Choroid plexus epithelial cell (primary cell): ENCODE measurements at regions not wholly inside any gene's neighbourhood (a gene's known extent, or its start where the extent isn't known, plus 50 kb on each side); places are given as distances from the start of the nearest gene placed in this dataset.

ENCODE experiments used
- DNase-seq: peaks from one replicate; pipeline ENCODE4 v3.0.0-alpha.2; 2010; ENCODE audit warnings: low read depth
- H3K4me3 ChIP-seq: 2 replicates; pipeline ENCODE4 v1.5.1; 2011; ENCODE audit warnings: low read depth, mild to moderate bottlenecking, control low read depth, low read length, moderate library complexity
- TF ChIP-seq, protein P1 (sequence below): conservative IDR thresholded peaks from 2 replicates; pipeline ENCODE4 v1.5.1; 2011; ENCODE audit warnings: low read depth, mild to moderate bottlenecking, control low read depth, inconsistent platforms, low read length, moderate library complexity

DNA sequence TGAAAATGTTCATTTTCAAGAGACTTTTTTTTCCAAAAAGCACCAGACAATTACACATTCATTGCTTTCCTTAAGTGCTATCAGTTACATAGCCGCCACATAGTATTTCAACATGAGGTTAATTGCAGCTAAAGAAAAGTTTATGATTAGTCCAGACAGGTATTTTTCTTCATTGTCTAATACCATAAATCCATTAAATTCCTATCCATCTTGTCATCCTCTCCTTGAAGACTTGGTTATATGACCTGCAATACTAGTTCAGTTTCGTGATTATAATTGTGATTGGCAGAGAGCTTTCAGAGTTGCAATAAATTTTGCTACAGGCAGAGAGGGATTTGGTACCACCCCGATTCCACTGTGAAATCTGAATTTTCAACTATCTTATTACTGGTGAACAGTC is 437.7 kb downstream of the GPATCH2 start:
- no peak for DNase-seq
- no peak overlapping the region for H3K4me3 ChIP-seq
- TF ChIP-seq, protein P1, sequence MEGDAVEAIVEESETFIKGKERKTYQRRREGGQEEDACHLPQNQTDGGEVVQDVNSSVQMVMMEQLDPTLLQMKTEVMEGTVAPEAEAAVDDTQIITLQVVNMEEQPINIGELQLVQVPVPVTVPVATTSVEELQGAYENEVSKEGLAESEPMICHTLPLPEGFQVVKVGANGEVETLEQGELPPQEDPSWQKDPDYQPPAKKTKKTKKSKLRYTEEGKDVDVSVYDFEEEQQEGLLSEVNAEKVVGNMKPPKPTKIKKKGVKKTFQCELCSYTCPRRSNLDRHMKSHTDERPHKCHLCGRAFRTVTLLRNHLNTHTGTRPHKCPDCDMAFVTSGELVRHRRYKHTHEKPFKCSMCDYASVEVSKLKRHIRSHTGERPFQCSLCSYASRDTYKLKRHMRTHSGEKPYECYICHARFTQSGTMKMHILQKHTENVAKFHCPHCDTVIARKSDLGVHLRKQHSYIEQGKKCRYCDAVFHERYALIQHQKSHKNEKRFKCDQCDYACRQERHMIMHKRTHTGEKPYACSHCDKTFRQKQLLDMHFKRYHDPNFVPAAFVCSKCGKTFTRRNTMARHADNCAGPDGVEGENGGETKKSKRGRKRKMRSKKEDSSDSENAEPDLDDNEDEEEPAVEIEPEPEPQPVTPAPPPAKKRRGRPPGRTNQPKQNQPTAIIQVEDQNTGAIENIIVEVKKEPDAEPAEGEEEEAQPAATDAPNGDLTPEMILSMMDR: no peak

DNA sequence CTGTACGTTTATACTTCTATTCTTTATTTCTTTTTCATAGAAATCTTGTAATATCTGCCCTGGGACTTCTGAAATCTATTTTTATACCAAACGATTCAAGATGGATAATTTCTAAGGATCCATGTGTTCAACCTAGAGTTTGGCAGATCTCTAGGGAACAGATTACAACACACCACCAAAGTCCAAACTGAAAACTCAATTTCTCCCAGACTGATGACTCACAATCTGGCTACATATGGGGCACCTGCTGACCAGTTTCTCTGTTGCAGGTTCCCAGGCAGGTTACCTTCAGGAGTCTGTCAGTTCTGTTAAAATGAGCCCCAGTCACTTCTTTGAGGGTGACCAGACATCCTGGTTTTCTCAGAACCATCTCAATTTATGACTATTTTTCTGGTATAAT is 439.4 kb downstream of the GPATCH2 start:
- H3K4me3 ChIP-seq: no peak overlapping the region
- DNase-seq: no peak
- TF ChIP-seq, protein P1: no peak

DNA sequence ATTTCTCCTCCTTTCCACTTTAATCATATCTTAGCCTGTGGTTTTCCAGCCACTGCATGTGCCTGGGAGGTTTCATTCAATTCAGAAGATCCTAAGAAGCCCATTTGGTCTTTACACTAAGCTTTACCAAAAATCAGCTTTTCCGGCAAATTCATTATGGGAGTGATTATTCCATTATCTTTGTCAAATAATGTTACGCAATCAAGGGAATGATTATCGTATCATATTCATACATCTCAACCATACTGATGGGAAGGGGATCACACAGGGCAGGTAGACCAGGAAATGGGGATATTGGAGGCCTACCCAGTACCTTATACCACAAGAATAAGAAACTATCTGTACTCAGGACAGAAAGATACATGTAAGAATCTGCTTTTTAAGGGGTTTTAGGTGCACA is 440.5 kb downstream of the GPATCH2 start:
- DNase-seq: no peak
- TF ChIP-seq, protein P1: no peak
- H3K4me3 ChIP-seq: no peak overlapping the region

DNA sequence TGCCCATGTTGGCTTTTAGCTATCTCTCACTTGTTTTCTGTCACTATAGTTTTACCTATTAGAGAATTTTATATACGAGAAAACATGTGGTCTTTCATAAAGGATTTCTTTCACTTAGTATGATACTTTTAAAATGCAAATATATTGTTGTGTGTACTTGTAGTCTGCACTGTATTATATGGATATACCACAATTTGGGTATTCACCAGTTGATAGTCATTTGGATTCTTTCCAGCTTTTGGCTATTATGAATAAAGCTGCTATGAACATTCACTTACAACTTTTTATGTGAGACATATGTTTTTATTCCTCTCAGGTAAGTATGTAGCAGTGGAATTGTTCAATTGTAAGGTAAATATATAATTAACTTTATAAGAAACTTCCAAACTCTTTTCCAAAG is 441.5 kb downstream of the GPATCH2 start:
- DNase-seq: no peak
- TF ChIP-seq, protein P1: no peak
- no peak overlapping the region for H3K4me3 ChIP-seq

DNA sequence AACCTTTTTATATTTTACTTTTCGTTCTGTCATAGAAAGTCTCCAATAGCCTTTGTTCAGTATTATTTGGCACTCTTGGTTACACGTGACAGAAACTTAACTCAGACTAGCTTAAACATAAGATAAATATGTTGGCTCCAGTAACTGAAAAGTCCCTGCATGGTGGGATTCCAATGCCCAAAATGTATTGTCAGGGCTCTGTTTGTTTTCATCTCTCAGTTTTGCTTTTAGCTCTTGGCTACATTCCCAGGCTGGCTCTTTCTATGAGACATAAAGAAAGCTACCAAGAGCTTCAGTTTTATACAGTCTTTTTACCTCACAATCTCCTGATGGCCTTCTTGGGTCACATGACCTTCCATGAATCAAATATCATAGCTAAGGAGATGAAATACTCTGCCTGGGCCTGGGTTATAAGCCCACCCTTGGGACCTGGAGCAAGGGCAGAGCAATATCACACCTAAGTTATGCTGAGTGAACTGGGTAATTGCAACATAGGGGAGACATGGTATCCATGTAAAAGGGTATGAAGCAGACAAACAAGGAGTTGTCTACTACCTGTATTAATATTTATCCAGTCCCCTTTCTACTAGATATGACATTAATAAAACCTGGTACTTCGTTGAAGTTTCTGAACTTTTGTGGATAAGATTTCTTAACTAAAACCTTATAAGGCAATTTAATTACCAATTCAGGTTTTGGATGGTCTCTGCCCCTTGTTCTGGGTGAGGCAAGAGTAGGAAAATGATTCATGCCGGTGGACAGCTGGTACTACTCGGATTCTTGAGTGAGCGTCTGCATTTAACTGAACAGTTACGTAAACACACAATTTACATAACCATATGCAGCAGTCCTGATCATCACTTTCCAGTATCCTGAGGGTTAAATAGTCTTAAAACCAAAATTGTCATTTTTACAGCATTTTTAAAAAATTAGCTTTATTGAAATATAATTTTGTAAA is 442.3 kb downstream of the GPATCH2 start:
- TF ChIP-seq, protein P1: no peak
- no peak overlapping the region for H3K4me3 ChIP-seq
- no peak for DNase-seq

DNA sequence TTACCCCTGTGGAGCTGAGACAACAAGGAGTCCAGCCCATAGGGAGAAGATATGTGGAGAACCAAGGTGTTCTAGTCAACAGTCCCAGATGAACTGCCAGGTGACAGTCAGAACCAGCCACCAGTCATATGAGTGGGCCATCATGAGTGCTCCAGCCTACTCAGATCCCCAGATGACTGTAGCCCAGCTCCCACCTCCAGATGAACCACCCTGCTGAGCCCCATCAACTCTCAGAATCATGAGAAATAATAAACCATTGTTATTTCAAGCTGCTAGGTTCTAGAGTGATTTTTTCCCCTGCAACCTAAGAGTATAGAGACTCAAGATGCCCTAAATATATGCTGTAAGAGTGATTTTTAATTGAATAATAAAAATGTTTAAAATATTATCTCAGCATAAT is 444.2 kb downstream of the GPATCH2 start:
- no peak for DNase-seq
- TF ChIP-seq, protein P1: no peak
- no peak overlapping the region for H3K4me3 ChIP-seq

DNA sequence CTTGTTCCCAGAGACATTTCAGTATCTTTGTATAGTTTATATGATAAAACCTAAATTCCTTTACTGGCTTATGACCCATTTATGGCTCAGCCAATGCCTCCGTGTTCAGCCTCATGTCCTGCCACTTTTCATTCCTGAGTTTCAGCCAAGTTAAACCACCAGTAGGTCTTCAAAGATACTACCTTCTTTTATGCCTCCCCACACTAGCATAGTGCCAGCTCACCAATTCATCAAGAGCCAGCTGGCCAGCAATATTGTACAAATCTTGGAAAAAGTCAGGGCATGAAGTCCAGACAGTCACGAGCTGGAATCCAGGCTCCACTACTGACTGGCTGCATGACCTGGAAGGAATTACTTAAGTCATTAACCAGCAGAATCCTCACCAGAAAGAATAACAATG is 446.0 kb downstream of the GPATCH2 start:
- TF ChIP-seq, protein P1: no peak
- H3K4me3 ChIP-seq: no peak overlapping the region
- no peak for DNase-seq
